Activated T-cell treated with anti-CD3 and anti-CD28 coated beads, Interleukin-2, amount 50 U/mL, for 72 hours (primary cell): ENCODE measurements at regions not wholly inside any gene's neighbourhood (a gene's known extent, or its start where the extent isn't known, plus 50 kb on each side); places are given as distances from the start of the nearest gene placed in this dataset.

ENCODE experiments used
- ATAC-seq, 2 donors: fragments of 150-1000 bp; cut with Tn5 transposase; replicated peaks in 1 of 2; 2 replicates each; pipeline ENCODE4 v1.10.0; 2021; ENCODE audit warnings: moderate library complexity in 2 of 2, mild to moderate bottlenecking in 1 of 2
- DNase-seq, 2 donors: peaks; one replicate each; pipeline ENCODE4 v3.0.0; 2021 to 2022; ENCODE audit warnings: mixed read lengths in 1 of 2
- H3K27ac Mint-ChIP-seq: one replicate; pipeline ENCODE4 v1.8.0; 2022; ENCODE audit warnings: mild to moderate bottlenecking, moderate library complexity, mixed read lengths
- H3K27me3 Mint-ChIP-seq: one replicate; pipeline ENCODE4 v1.8.0; 2022; ENCODE audit warnings: low read depth, mixed read lengths
- H3K36me3 Mint-ChIP-seq, 2 donors: one replicate each; pipeline ENCODE4 v1.8.0; 2022; ENCODE audit warnings: mixed read lengths in 2 of 2, mild to moderate bottlenecking in 1 of 2; ENCODE audit not compliant: insufficient read depth in 2 of 2
- H3K4me1 Mint-ChIP-seq: one replicate; pipeline ENCODE4 v1.8.0; 2022; ENCODE audit warnings: low read depth, mixed read lengths
- H3K4me3 Mint-ChIP-seq, 2 donors: one replicate each; pipeline ENCODE4 v1.8.0; 2022; ENCODE audit warnings: mild to moderate bottlenecking in 2 of 2, mixed read lengths in 2 of 2, moderate library complexity in 2 of 2
- H3K9me3 Mint-ChIP-seq, 2 donors: one replicate each; pipeline ENCODE4 v1.8.0; 2022; ENCODE audit warnings: mixed read lengths in 2 of 2

GRCh38 chr2:221304916-221305315, 267.2 kb downstream of the EPHA4 start:
- H3K27ac Mint-ChIP-seq: no peak overlapping the region
- ATAC-seq (no peak), DNase-seq (no peak)
- no peak overlapping the region for H3K4me3 Mint-ChIP-seq
- no peaks in the 10 kb centered on the region for H3K36me3 Mint-ChIP-seq
- no peaks in the 10 kb centered on the region for H3K27me3 Mint-ChIP-seq
- H3K9me3 Mint-ChIP-seq: no peaks in the 10 kb centered on the region
- H3K4me1 Mint-ChIP-seq: no peaks in the 10 kb centered on the region

GRCh38 chr2:221308507-221309066, 263.5 kb downstream of the EPHA4 start:
- DNase-seq (no peak), ATAC-seq (no peak)
- Mint-ChIP-seq H3K9me3 (peaks cover 0 to 1% of the 10 kb centered on the region in 2 donors), H3K27me3 (peaks cover 7% of the 10 kb centered on the region), H3K4me1 (no peaks in the 10 kb centered on the region), H3K27ac (no peak overlapping the region), H3K36me3 (no peaks in the 10 kb centered on the region), H3K4me3 (no peak overlapping the region)

GRCh38 chr2:221309892-221310583, 262.1 kb downstream of the EPHA4 start:
- Mint-ChIP-seq H3K36me3 (no peaks in the 10 kb centered on the region), H3K9me3 (peaks cover 0 to 1% of the 10 kb centered on the region in 2 donors), H3K27ac (no peak overlapping the region), H3K27me3 (peaks cover 7% of the 10 kb centered on the region), H3K4me3 (no peak overlapping the region), H3K4me1 (no peaks in the 10 kb centered on the region)
- no peak for ATAC-seq
- no peak for DNase-seq

GRCh38 chr2:221310730-221311129, 261.4 kb downstream of the EPHA4 start:
- Mint-ChIP-seq H3K4me1 (peaks cover 6% of the 10 kb centered on the region), H3K36me3 (no peaks in the 10 kb centered on the region), H3K27ac (no peak overlapping the region), H3K9me3 (peaks cover 0 to 1% of the 10 kb centered on the region in 2 donors), H3K4me3 (no peak overlapping the region), H3K27me3 (peaks cover 7% of the 10 kb centered on the region)
- ATAC-seq: no peak
- no peak for DNase-seq

- Mint-ChIP-seq H3K27ac (no peak overlapping the region), H3K36me3 (no peaks in the 10 kb centered on the region), H3K4me1 (peaks cover 8% of the 10 kb centered on the region), H3K9me3 (peaks cover 0 to 1% of the 10 kb centered on the region in 2 donors), H3K4me3 (no peak overlapping the region), H3K27me3 (peaks cover 7% of the 10 kb centered on the region)
- DNase-seq (no peak), ATAC-seq (no peak)
Observed at GRCh38 chr2:221312634-221313033, 259.5 kb downstream of the EPHA4 start.

- DNase-seq: no peak
- Mint-ChIP-seq H3K36me3 (no peaks in the 10 kb centered on the region), H3K4me3 (no peak overlapping the region), H3K27ac (no peak overlapping the region), H3K9me3 (peaks cover 0 to 1% of the 10 kb centered on the region in 2 donors), H3K4me1 (peaks cover 8% of the 10 kb centered on the region), H3K27me3 (peaks cover 7% of the 10 kb centered on the region)
- no peak for ATAC-seq
Observed at GRCh38 chr2:221314786-221315185, 257.3 kb downstream of the EPHA4 start.

GRCh38 chr2:221318376-221319130, 253.6 kb downstream of the EPHA4 start:
- no peak for ATAC-seq
- Mint-ChIP-seq H3K9me3 (no peaks in the 10 kb centered on the region), H3K4me1 (peaks cover 8% of the 10 kb centered on the region), H3K27ac (no peak overlapping the region), H3K27me3 (no peaks in the 10 kb centered on the region), H3K4me3 (no peak overlapping the region), H3K36me3 (no peaks in the 10 kb centered on the region)
- no peak for DNase-seq

GRCh38 chr2:221322741-221323140, 249.4 kb downstream of the EPHA4 start:
- ATAC-seq: no peak
- Mint-ChIP-seq H3K4me3 (no peak overlapping the region), H3K4me1 (no peaks in the 10 kb centered on the region), H3K36me3 (no peaks in the 10 kb centered on the region), H3K27me3 (no peaks in the 10 kb centered on the region), H3K9me3 (no peaks in the 10 kb centered on the region), H3K27ac (no peak overlapping the region)
- DNase-seq: no peak

GRCh38 chr2:221323513-221323912, 248.6 kb downstream of the EPHA4 start:
- Mint-ChIP-seq H3K27me3 (no peaks in the 10 kb centered on the region), H3K9me3 (no peaks in the 10 kb centered on the region), H3K4me3 (no peak overlapping the region), H3K36me3 (no peaks in the 10 kb centered on the region), H3K27ac (no peak overlapping the region), H3K4me1 (no peaks in the 10 kb centered on the region)
- ATAC-seq: no peak
- DNase-seq: no peak

GRCh38 chr2:221330436-221330835, 241.7 kb downstream of the EPHA4 start:
- ATAC-seq (no peak), DNase-seq (no peak)
- no peak overlapping the region for H3K27ac Mint-ChIP-seq
- H3K36me3 Mint-ChIP-seq: no peaks in the 10 kb centered on the region
- H3K4me3 Mint-ChIP-seq: no peak overlapping the region
- peaks cover 2% of the 10 kb centered on the region in 2 donors for H3K9me3 Mint-ChIP-seq
- no peaks in the 10 kb centered on the region for H3K4me1 Mint-ChIP-seq
- H3K27me3 Mint-ChIP-seq: no peaks in the 10 kb centered on the region

- peaks cover 2% of the 10 kb centered on the region in 2 donors for H3K9me3 Mint-ChIP-seq
- no peaks in the 10 kb centered on the region for H3K36me3 Mint-ChIP-seq
- H3K4me1 Mint-ChIP-seq: no peaks in the 10 kb centered on the region
- H3K4me3 Mint-ChIP-seq: no peak overlapping the region
- peaks cover 9% of the 10 kb centered on the region for H3K27me3 Mint-ChIP-seq
- ATAC-seq (no peak), DNase-seq (no peak)
- no peak overlapping the region for H3K27ac Mint-ChIP-seq
Observed at GRCh38 chr2:221334481-221335218, 237.5 kb downstream of the EPHA4 start.

- peaks cover 2% of the 10 kb centered on the region in 2 donors for H3K9me3 Mint-ChIP-seq
- H3K4me3 Mint-ChIP-seq: no peak overlapping the region
- H3K36me3 Mint-ChIP-seq: no peaks in the 10 kb centered on the region
Observed at GRCh38 chr2:221335219-221335752, 236.8 kb downstream of the EPHA4 start.

GRCh38 chr2:221336967-221337366, 235.1 kb downstream of the EPHA4 start:
- Mint-ChIP-seq H3K4me3 (no peak overlapping the region), H3K9me3 (peaks cover 0 to under 1% of the 10 kb centered on the region in 2 donors), H3K27me3 (peaks cover 9% of the 10 kb centered on the region), H3K36me3 (no peaks in the 10 kb centered on the region), H3K4me1 (no peaks in the 10 kb centered on the region), H3K27ac (no peak overlapping the region)
- DNase-seq: no peak
- no peak for ATAC-seq

More at GRCh38 chr2:221335219-221335752, 236.8 kb downstream of the EPHA4 start:
- no peaks in the 10 kb centered on the region for H3K4me1 Mint-ChIP-seq
- H3K27me3 Mint-ChIP-seq: peaks cover 9% of the 10 kb centered on the region
- DNase-seq: no peak
- ATAC-seq: no peak
- no peak overlapping the region for H3K27ac Mint-ChIP-seq
